MM.1S (cell line): ENCODE measurements at regions not wholly inside any gene's neighbourhood (a gene's known extent, or its start where the extent isn't known, plus 50 kb on each side); places are given as distances from the start of the nearest gene placed in this dataset.

Experiments
- DNase-seq: peaks from one replicate; pipeline ENCODE4 v3.0.0-alpha.2; 2015
- H2AFZ ChIP-seq: fragments of 300-600 bp; sonication (generic); 2 replicates; pipeline ENCODE4 v1.6.0; 2016; ENCODE audit warnings: antibody characterized with exemption, low read length
- H3F3A ChIP-seq: fragments of 300-600 bp; sonication (generic); 2 replicates; pipeline ENCODE4 v1.6.1; 2016; ENCODE audit warnings: mild to moderate bottlenecking, antibody characterized with exemption, low read length, moderate library complexity, mixed read lengths; ENCODE audit not compliant: insufficient read depth
- H3K27ac ChIP-seq: fragments of 300-600 bp; sonication (generic); 2 replicates; pipeline ENCODE4 v1.5.1; 2016; ENCODE audit warnings: mild to moderate bottlenecking, low read length
- H3K27me3 ChIP-seq: fragments of 300-600 bp; sonication (generic); replicated peaks from 2 replicates; pipeline ENCODE4 v1.6.0; 2016; ENCODE audit warnings: low read length; ENCODE audit not compliant: insufficient read depth
- H3K36me3 ChIP-seq: fragments of 300-600 bp; sonication (generic); replicated peaks from 2 replicates; pipeline ENCODE4 v1.6.1; 2016; ENCODE audit warnings: mild to moderate bottlenecking, low read length, mixed read lengths; ENCODE audit not compliant: insufficient read depth
- H3K4me1 ChIP-seq: fragments of 300-600 bp; sonication (generic); 2 replicates; pipeline ENCODE4 v1.6.1; 2016; ENCODE audit warnings: low read length, mixed read lengths
- H3K4me2 ChIP-seq: fragments of 300-600 bp; sonication (generic); 2 replicates; pipeline ENCODE4 v1.6.0; 2016; ENCODE audit warnings: low read depth, low read length
- H3K4me3 ChIP-seq: fragments of 300-600 bp; sonication (generic); 2 replicates; pipeline ENCODE4 v1.5.1; 2016; ENCODE audit warnings: low read length, mixed read lengths
- H3K79me2 ChIP-seq: fragments of 300-600 bp; sonication (generic); 2 replicates; pipeline ENCODE4 v1.6.1; 2016; ENCODE audit warnings: mixed run types, low read length, mixed read lengths
- H3K9ac ChIP-seq: fragments of 300-600 bp; sonication (generic); 2 replicates; pipeline ENCODE4 v1.6.1; 2016; ENCODE audit warnings: low read length, mixed read lengths
- H3K9me2 ChIP-seq: fragments of 300-600 bp; sonication (generic); replicated peaks from 2 replicates; pipeline ENCODE4 v1.6.1; 2016; ENCODE audit warnings: mild to moderate bottlenecking, low read length, mixed read lengths; ENCODE audit not compliant: insufficient read depth
- H3K9me3 ChIP-seq: fragments of 300-600 bp; sonication (generic); replicated peaks from 2 replicates; pipeline ENCODE4 v1.6.1; 2016; ENCODE audit warnings: mild to moderate bottlenecking, low read length, mixed read lengths; ENCODE audit not compliant: insufficient read depth
- H4K20me1 ChIP-seq: fragments of 300-600 bp; sonication (generic); 2 replicates; pipeline ENCODE4 v1.6.1; 2016; ENCODE audit warnings: mild to moderate bottlenecking, low read length, moderate library complexity, mixed read lengths; ENCODE audit not compliant: insufficient read depth
- CTCF ChIP-seq: fragments of 300-600 bp; sonication (generic); IDR thresholded peaks from 2 replicates; pipeline ENCODE4 v1.5.1; 2016; ENCODE audit warnings: antibody characterized with exemption, low read length, mixed read lengths
- EZH2 ChIP-seq: fragments of 300-600 bp; sonication (generic); optimal IDR thresholded peaks from 2 replicates; pipeline ENCODE3; 2017; ENCODE audit warnings: low read depth, mild to moderate bottlenecking, antibody characterized with exemption, low read length, mixed read lengths
- EZH2phosphoT487 ChIP-seq: fragments of 300-600 bp; sonication (generic); IDR thresholded peaks from 2 replicates; pipeline ENCODE4 v1.6.1; 2018; ENCODE audit warnings: antibody characterized with exemption, low read length

- no peak overlapping the region for H3K9ac ChIP-seq
- no peak overlapping the region for H3K4me3 ChIP-seq
- no peak overlapping the region for H3K27ac ChIP-seq
- no peaks in the 10 kb centered on the region for H3K79me2 ChIP-seq
- H4K20me1 ChIP-seq, result no peaks in the 10 kb centered on the region
- H3K36me3 ChIP-seq, result no peaks in the 10 kb centered on the region
- H3K27me3 ChIP-seq, result no peaks in the 10 kb centered on the region
- H3F3A ChIP-seq, result no peaks in the 10 kb centered on the region
- no peaks in the 10 kb centered on the region for H3K9me3 ChIP-seq
- no peaks in the 10 kb centered on the region for H3K9me2 ChIP-seq
- no peak overlapping the region for H2AFZ ChIP-seq
- TF ChIP-seq CTCF (no peak), EZH2phosphoT487 (no peak), EZH2 (no peak)
- no peak overlapping the region for H3K4me2 ChIP-seq
- no peak for DNase-seq
- H3K4me1 ChIP-seq, result no peaks in the 10 kb centered on the region
Measured at GRCh38 chr1:90149101-90149500, 154.2 kb downstream of the ZNF326 start.

DNA sequence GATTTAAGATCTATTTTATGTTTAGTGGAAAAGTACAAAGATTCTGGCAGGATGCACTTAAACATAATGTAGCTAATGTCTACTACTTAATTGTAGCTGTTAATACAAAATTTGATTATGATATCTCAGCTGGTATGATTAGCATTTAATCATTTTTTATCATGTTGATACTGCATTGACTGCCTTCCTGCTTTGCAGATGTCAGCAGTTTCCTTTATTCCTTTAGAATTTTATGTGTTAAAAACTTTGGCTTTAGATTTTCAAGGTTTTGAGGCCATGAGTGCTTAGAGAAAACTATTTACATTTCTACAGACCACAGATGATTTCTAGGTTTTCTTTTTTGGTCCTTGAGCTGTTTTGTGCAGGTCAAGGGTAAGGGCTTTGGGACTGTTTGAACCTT is 152.2 kb downstream of the ZNF326 start:
- Histone ChIP-seq H3K4me3 (no peak overlapping the region), H3K4me1 (no peaks in the 10 kb centered on the region), H3K9ac (no peak overlapping the region), H3K9me2 (no peaks in the 10 kb centered on the region), H3K36me3 (no peaks in the 10 kb centered on the region), H3K27me3 (no peaks in the 10 kb centered on the region), H3K9me3 (no peaks in the 10 kb centered on the region), H3F3A (no peaks in the 10 kb centered on the region), H4K20me1 (no peaks in the 10 kb centered on the region), H2AFZ (no peak overlapping the region), H3K79me2 (no peaks in the 10 kb centered on the region), H3K4me2 (no peak overlapping the region), H3K27ac (no peak overlapping the region)
- no peak for DNase-seq
- no peak for TF ChIP-seq EZH2phosphoT487
- TF ChIP-seq CTCF, result no peak
- no peak for TF ChIP-seq EZH2

GRCh38 chr1:90144820-90145219 is 149.9 kb downstream of the ZNF326 start:
- no peaks in the 10 kb centered on the region for H3F3A ChIP-seq
- H3K4me3 ChIP-seq, result no peak overlapping the region
- H3K36me3 ChIP-seq, result no peaks in the 10 kb centered on the region
- no peaks in the 10 kb centered on the region for H3K27me3 ChIP-seq
- no peaks in the 10 kb centered on the region for H3K9me2 ChIP-seq
- no peak overlapping the region for H3K4me2 ChIP-seq
- no peak overlapping the region for H2AFZ ChIP-seq
- DNase-seq, result no peak
- no peak overlapping the region for H3K27ac ChIP-seq
- H4K20me1 ChIP-seq, result no peaks in the 10 kb centered on the region
- no peaks in the 10 kb centered on the region for H3K9me3 ChIP-seq
- no peak overlapping the region for H3K9ac ChIP-seq
- H3K79me2 ChIP-seq, result no peaks in the 10 kb centered on the region
- no peak for TF ChIP-seq EZH2phosphoT487
- no peak for TF ChIP-seq EZH2
- no peak for TF ChIP-seq CTCF
- H3K4me1 ChIP-seq, result no peaks in the 10 kb centered on the region

DNA sequence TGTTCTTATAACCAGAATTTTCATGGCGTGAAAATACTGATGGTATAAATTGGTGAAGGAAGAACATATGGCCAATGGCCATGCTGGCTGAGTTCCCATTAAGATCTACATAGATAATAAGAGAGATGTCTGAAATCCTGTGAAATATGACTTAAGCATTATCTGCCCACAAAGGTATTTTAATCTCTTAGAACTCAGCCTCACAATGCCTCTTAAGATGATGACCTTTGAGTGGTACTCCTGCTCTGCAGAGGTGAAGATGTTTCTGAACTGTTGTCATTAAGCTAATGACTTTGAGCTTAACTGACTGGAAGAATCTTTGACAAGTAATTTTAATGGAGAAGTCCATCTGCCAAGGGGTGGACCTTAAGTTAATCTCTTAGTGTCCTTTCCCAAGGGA is 148.7 kb downstream of the ZNF326 start:
- Histone ChIP-seq H3K4me1 (no peaks in the 10 kb centered on the region), H3K36me3 (no peaks in the 10 kb centered on the region), H3K27me3 (no peaks in the 10 kb centered on the region), H3K4me2 (no peak overlapping the region), H3K79me2 (no peaks in the 10 kb centered on the region), H3K9me3 (no peaks in the 10 kb centered on the region), H4K20me1 (no peaks in the 10 kb centered on the region), H3K9ac (no peak overlapping the region), H3K27ac (no peak overlapping the region), H3K9me2 (no peaks in the 10 kb centered on the region), H3K4me3 (no peak overlapping the region), H2AFZ (no peak overlapping the region), H3F3A (no peaks in the 10 kb centered on the region)
- DNase-seq, result no peak
- TF ChIP-seq CTCF (no peak), EZH2phosphoT487 (no peak), EZH2 (no peak)
